Kidney tubule cell (primary cell): ENCODE measurements at regions not wholly inside any gene's neighbourhood (a gene's known extent, or its start where the extent isn't known, plus 50 kb on each side); places are given as distances from the start of the nearest gene placed in this dataset.

Experiments
- DNase-seq: peaks from one replicate; pipeline ENCODE4 v3.0.0-alpha.2; 2018; ENCODE audit warnings: low spot score

DNA sequence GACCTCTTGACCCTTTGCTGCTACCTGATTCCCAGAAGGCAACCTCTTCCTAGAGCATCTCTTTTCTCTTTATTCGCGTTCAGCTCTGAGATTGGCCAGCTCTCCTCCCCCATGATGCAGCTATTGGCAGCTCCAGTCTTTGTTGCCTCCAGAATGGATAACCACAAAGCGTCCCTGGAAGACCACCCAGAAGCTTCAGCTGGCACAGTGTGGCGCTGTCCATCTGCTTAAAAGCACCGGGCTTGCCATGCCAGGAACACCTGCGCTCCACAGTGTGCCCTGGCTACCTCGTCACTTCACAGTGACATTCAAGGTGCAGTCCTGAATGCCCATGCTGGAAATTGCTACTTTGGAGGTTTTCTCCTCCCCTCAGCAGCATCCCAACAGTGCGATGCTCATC, 353.9 kb downstream of the LMO4 start:
- DNase-seq, result no peak

DNA sequence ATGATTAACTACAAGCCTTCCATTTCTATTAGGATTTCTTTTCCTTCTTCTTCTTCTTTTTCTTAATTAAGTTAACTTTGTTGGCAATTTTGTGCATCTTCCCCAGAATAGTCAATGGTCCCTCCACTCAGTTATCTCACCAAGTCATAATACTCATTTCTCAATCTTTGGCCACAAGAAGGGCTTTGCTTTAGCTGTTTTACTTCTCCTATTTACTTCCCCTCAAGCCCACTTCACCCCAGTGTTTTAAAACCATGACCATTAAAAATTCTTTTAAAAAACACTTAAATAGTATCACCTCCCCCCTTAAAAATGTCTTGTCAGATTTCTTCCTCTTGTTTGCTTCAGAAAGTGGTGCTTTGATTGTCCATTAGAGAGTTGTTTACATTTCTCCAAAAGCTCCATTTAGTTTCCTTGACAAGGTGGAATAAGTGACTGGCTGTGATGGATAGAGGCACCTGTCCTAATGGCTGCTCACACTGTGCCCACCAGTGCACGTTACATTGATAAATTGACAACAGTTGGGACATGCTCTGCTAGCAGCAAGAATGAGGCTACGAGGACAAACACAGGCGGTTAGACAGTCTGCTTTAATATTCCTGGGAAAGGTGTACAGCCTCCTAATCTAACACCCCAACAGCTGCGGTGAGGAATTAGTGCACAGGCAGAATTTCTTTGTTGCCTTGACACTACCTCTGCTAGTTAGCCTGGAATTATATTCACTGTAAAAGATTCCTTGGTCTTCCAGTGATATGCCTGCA, 354.7 kb downstream of the LMO4 start:
- DNase-seq, result peak; percentile 6

DNA sequence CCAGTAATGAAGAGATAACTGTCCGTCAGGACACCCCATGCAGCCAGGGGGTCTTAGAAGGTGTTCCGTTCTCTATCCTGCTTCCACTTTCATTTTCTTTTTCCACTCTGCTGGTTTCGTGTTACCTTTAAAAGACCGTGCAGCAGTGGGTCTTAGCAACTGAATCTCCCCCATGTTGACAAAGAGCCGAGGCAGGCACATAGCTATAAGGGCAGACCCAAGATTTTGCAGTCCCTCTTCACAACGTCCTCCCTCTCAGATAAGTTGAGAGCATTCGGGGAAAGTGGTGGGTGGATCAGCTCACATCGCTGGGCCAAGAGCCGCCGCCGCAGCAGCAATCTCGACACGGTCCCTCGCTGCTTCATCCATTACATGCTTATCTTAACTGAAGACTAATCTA, 355.5 kb downstream of the LMO4 start:
- DNase-seq, result peak; percentile 49

DNA sequence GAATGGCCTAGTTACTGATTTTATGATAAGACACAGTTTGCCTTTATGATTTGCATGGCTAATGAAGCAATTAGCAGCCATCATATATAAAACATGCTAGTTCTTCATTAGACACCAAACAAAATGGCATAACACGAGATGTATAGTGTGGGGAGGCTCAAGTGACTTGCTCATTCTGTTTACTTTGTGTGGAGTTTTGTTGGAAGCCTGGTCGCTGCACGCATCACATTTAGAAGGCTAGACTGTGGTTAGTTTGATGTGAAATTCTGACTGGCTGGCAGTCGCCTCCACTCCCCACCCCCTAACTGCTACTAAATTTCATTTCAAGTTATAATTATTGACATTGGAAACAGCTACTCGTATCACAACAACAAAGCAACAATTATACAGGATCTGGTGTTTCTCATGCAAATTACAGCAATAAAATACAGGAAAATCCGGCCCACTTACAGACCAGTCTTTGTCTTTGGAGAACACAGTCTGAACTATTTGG, 356.1 kb downstream of the LMO4 start:
- DNase-seq, result peak; percentile 42

DNA sequence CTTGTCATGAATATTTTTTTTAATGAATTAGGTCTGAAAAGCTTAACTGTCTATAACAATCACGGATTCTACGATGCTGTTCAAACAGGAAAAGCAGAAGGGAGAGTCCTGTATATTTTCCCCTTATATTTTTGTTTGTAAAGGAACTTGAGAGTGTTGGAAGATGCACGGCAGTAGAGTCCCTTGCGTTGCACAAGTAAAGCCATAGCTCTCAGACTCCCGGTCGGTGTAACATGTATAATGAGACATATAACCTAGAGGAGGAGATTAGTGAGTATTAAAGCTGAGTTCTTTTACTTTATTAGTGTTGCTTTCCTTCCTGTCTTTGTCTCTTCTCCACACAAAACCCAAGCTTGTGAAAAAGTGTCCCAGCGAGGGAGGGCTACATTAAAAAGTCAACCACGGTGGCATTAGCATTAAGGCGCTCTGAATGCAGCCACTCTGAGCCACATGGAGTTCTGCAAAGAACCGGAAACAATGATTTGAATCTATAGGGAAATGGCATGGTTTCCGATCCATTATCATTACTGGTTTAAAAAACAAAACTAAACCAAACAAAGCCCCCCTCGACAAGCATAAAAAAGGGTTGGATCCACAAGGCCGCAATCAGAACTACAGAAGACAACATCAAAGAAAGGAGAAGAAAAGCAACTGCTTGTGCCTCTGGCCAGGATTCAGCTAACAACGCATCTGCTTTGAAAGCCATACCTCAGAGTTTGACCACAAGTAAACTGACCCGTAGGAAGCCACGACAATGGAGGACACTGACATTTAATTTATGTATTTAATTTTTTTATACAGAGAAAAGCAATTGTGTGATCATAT, 356.8 kb downstream of the LMO4 start:
- no peak for DNase-seq

DNA sequence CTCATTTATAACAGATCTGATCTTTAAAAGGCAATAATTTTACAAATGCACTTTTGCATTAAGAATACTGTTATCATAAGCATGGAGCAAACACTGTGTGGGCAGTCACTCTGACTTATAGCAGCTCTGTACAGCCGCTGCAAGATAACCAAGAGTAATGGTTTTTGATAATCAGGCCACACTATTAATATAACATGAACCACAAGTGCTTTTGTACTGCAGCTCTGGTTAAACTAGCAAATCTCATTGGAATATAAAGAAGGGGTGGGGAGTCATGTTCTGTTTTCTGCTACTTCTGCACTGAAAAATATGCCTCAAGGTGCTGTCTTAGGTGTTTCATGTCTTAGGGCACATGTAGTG, 357.4 kb downstream of the LMO4 start:
- no peak for DNase-seq

DNA sequence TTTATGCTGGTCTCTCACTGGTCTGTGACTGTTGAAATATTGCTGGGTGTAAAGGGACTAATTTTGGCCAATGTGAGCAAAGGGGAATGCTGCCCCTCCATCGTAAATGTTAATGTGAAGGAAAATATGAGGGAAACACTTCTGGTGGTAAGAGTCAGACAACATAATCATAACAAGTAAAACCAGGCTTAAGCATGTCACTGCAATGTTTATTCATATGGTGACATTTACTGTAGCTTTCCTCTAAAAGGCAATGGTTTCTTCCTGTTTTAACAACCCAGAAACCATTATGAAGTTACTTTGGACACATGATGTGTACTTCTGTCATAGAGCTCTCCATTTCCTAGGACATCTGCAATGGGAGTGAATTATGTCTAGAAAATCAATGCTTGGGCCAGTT, 358.0 kb downstream of the LMO4 start:
- no peak for DNase-seq

DNA sequence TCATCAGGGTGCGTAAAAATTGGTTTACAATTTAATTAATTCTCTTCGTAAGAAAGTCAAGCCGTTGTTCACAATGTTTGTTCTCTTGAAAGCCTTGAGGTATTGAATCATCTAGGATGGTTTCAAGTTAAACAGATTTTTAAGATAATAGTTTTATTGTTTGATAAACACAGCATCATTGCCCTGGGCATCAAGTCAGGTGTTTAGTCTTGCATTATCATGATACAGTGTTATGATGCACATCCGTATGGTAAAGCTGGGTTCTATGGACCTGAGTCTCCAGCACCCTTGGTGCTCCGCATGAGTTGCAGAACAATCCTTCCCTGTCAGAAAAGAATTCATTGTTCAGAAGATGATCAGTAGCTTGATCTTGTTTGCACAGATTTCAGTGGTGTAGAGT, 359.5 kb downstream of the LMO4 start:
- DNase-seq, result no peak

DNA sequence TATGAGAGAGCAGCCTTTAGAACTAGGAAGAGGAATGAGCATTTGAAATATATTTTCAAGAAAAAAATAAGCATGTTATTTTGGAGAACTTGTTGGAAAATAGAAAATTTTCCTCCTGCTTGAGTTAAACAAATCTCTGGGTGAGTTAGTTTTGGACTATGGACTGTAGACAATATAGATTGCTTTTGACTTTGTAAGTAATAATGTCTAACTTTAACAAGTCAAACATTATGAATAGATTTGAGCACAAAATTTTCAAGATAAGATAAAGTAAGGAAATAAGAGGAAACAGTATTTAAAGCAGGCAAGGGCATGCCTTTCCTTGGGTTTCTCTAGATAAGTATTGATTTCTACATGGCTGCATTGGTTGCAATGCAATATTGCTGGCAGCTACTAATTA, 360.8 kb downstream of the LMO4 start:
- DNase-seq, result no peak

DNA sequence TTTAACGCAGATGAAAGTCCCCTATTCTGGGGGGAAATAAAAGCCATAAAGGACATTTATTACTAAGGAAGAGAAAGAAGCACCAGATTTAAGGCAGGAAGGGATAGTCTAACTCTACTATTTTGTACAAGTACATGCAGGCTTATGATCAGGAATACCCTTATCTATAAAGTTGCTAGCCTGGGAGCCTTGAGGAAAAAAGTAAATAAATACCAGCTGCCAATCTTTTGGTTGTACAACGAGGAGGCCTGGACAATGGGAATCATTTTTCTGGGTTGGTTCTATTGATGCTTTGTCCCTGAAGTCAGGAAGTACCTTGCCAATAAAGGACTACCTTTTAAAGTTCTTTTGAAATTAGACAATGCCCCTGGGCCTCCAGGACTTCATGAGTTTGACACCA, 367.8 kb downstream of the LMO4 start:
- DNase-seq, result no peak

DNA sequence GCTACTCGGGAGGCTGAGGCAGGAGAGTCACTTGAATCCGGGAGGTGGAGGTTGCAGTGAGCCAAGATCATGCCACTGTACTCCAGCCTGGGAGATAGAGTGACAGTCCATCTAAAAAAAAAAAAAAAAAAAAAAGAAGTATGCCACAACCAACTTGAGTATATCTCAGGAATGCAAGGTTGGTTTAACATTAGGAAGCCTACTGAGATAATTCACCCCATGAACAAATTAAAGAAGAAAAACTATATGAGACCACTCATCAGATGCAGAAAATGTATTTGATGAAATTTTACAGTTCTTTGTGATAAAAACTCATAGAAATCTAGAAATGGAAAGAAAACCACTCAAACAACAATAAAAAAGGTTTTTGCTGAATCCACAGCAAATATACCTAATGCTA, 373.8 kb downstream of the LMO4 start:
- no peak for DNase-seq

DNA sequence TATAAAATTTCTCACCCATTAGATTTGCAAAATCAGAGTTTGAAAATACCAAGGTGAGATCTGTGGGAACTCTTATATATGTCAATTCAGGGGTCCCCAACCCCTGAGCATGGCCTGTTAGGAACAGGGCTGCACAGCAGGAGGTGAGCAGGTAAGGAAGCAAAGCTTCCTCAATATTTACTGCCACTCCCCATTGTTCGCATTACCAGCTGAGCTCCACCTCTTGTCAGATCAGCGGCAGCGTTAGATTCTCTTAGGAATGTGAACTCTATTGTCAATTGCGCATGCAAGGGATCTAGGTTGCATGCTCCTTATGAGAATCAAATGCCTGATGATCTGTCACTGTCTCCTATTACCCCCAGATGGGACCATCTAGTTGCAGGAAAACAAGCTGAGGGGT, 376.6 kb downstream of the LMO4 start:
- DNase-seq, result no peak

DNA sequence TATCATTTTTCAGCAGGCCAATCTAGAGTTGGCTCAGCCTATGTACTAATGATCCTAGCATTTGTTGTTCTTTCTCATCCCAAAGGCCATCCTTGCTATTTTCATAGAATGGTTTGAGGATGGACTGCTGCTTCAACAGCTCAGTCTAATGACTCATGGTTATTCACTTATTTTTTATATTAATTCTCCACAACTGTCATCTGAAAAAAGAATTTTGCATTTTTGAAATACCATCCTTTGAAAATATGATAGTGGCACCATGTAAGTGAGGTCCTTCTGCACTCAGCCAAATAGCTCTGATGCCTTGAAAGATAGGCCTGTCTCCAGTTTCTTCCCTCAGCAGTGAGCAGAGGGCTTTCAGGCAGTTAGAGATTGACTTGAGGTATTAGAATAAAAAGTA, 377.5 kb downstream of the LMO4 start:
- DNase-seq, result no peak

DNA sequence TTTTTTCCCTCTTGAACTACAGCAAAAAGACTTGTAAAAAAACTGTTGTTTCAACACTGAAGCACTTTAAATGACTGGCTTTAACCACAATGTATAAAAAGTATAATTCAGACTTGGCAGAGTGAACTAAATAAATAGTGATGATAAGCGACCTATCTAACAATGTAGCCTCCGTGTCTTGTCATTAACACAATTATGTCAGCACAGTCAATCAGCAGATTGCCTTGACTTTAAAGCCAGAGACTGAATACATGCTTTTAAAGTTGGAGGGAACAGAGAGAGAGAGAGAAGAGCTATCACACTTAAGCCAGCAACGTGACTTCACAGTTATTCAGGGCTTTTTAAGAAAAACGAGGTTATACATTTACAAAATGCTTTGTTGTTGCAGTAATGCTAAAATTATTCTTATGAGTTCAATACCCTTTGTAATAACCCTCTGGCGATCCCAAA, 378.1 kb downstream of the LMO4 start:
- no peak for DNase-seq

DNA sequence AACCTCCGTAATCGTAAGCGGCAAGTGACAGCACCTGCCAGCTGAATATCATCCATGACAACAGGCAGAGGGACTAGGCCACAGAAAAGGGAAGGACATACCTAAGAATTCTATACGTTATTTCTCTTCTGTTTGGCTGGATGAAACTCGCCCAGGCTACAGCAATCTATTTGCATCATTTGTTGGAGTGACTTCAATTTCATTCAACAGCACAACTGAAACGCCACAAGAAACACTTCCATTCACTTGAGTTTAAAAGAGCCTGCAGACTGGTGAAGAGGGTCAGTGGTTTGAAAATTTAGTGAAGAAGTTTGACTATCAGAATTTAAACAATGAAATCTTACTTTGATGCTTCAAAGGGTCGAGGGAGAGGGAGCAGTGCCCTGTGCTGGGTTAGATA, 378.7 kb downstream of the LMO4 start:
- no peak for DNase-seq

DNA sequence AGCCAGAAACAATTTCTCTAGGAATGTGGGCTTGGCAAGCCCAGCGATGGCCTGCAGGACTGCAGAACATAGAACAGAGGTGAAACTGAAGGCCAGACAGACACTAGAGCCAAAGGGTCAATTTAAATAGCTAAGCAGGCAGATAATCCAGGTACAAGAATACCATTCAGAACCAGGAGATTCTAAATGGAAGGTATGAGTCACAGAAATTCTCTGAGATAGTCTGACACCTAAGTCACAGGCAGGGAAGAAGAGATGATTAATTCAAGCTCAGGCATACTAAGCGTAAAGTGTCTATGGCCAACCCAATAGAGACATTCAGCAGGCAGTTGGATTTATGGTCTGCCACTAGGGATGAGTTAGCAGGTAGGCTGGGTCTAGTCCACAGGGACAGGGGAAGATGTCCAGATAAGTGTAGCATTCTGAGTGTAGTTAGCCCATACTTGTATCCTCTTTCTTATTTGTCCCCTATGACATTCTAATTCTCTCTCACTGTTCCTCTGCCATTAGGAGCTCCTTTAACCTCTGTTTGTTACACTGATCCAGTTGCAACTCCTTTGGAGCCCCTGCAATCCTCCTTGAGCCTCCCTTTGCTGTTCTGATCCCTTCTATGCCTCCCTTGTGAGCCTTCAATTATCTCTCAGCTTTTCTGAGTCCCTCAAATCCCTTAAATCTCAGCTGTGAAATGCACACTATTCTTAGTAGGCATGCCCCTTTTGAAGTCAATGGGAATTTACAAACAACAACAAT, 383.8 kb downstream of the LMO4 start:
- peak; percentile 86 for DNase-seq

DNA sequence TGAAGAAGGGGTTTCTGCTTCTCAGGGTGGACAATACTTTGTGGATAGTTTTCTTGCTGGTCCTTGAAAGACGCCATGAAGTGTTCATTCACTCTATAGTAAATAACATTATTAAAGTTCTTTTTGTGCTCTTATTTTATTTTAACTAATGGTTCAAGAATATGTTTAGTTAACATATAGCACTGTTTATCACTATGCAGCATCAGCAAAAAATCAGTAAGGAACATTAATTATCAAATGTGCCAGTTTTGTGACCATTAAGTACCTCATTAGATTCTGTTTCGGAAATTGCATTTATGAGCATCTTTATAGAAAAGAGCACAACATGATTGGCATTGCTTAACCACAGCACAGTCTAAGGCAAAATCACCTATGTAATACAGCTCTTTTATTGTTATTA, 385.6 kb downstream of the LMO4 start:
- DNase-seq, result no peak

DNA sequence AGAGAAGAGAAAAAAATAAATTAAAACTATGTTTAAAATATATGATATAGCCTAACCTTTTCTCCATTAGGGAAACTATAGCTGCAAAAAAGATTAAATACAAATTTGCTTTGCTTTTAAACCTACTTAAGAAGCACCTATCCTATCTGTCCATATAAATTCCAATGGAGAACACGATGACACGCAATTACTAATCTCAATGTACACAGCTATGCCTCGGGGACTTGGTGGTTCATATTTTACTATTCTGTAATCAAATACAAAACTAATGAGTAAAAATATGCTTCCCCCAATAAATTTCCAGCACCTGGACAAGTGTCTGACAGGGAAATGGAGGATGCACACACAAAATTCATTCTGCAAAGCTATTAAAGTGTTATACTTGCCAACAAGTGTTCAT, 386.4 kb downstream of the LMO4 start:
- no peak for DNase-seq

DNA sequence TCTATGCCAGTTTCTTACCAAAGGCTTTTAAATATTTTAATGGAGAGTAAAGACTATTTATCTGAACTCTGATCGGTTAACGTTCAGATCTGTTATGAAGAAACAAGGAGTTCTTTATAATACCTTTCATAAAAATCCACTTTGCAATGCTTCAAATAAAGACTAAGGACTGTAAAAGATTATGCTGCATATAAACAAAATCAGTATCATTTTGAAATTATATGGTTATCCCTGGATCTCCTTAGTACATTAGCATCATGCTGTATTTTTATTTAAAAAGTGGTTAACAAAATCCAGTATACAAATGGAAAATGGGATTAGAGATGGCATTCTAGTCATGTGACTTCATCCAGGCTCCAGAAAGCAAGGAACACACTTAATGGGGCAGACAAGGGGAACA, 386.8 kb downstream of the LMO4 start:
- DNase-seq, result no peak

DNA sequence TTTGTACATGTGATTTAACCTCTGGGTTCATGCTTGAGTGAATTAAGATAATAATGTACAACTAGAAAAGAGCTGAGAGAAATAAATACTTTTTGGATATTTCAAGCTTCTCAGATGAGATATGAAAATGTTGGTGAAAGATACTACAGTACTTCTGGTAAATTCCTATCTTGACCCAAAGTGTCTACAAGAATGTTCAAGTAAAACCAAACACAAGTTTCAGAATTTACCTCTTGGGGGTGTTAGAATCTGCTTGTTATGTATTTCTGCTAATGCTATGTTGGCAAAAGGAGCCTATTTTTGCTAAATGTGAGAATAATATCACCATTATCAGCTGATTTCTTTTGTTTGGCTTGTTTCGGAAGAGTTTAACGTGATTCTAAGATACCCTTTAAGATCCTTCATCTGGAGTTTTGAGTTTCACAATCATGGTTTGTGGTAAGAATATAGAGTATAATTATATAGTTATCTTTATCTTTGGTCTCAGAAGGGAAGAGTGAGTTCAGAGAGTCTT, 388.5 kb downstream of the LMO4 start:
- DNase-seq, result no peak

DNA sequence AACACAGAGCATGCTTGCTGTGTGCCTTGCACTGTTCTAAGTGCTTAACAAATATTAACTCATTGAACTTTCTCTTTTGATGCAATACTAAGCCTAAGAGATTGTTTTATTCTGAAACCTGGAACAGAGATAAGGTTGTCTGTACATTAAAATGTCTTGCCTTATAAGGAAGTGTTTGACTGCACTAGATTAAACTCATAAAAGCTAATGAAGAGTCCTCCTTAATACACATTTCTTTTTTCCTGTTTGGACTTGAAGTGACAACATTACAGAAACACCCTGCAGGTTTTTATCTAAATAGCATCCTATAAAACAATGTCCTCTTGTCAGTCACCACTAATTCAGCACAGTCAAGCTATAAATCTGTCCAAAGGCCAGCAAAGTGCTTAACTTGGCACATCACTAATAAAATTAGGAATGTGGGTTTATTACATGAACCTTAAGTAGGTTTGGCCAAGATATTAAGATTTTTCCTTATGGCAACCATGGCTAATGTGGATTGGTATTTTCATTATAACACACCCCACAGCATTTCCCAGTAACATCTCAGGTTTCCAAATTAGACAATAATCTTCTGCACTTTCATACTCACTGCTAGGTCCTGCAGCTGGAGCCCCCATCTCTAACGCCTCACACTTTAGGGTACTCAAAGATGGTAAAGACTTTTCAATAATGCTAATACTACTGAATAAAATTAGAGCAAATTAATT, 389.7 kb downstream of the LMO4 start:
- DNase-seq, result no peak

DNA sequence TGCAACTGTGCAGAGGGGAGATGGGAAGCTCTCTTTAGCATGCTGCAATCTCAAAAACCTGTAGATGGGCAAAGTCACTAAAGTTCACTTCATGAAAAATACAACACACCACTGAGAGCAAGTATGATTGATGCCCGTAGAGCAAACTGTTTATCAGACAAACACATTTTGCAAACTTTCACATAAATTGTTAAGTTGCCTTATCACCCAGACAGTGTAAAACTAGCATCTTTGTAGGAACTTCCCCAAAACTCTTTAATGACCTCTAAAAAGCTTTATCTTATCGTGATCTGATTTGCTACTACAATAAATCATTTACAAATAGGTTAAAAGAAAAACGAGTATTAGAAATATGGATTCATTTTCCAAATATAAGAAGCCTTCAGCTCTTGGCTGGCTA, 391.0 kb downstream of the LMO4 start:
- DNase-seq, result no peak
